Activated T-helper 17 cell treated with anti-CD3 and anti-CD28 coated beads, Interleukin-2, amount 50 U/mL, for 72 hours (primary cell): ENCODE measurements at regions not wholly inside any gene's neighbourhood (a gene's known extent, or its start where the extent isn't known, plus 50 kb on each side); places are given as distances from the start of the nearest gene placed in this dataset.

Experiments
- ATAC-seq: fragments of 150-1000 bp; cut with Tn5 transposase; replicated peaks from 2 replicates; pipeline ENCODE4 v1.10.0; 2021; ENCODE audit warnings: mild to moderate bottlenecking, moderate library complexity
- H3K27ac Mint-ChIP-seq: one replicate; pipeline ENCODE4 v1.8.0; 2022; ENCODE audit warnings: mixed read lengths
- H3K27me3 Mint-ChIP-seq: one replicate; pipeline ENCODE4 v1.8.0; 2022; ENCODE audit warnings: mixed read lengths
- H3K36me3 Mint-ChIP-seq: one replicate; pipeline ENCODE4 v1.8.0; 2022; ENCODE audit warnings: low read depth, mild to moderate bottlenecking, mixed read lengths
- H3K4me1 Mint-ChIP-seq: one replicate; pipeline ENCODE4 v1.8.0; 2022; ENCODE audit warnings: mixed read lengths
- H3K4me3 Mint-ChIP-seq: one replicate; pipeline ENCODE4 v1.8.0; 2022; ENCODE audit warnings: mild to moderate bottlenecking, mixed read lengths
- H3K9me3 Mint-ChIP-seq: one replicate; pipeline ENCODE4 v1.8.0; 2022; ENCODE audit warnings: mixed read lengths

DNA sequence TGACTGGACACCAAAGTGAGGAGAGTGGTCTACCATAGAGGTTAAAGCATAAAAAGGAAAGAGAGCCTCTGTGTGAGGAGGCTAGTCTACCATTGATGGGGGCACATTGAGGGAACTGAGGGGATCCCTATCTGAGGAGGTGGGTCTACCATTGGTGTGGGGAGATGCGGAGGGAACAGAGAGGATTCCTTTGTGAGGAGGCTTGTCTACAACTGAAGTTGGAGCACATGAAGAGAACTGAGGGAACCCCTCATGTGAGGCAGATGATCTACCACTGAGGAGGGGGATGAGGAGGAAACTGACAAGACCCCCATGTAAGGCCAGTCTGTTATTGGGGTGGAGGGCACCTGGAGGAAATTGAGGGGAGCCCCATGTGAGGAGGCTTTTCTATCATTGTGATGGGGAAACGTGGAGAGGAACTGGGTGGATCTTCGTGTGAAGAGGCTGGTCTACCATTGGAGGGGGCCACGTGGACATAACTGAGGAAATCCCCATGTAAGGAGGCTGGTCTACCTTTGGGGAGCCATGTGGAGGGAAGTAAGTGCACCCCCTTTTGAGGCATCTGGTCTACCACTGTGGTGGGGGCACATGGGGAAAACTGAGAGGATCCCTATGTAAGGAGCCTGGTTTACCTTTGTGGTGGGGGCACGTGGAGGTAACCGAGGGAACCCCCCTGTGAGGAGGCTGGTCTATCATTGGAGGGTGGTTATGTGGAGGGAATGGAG is 160.1 kb downstream of the FBLN2 start:
- H3K27me3 Mint-ChIP-seq = peaks cover 49% of the 10 kb centered on the region
- no peaks in the 10 kb centered on the region for H3K36me3 Mint-ChIP-seq
- no peaks in the 10 kb centered on the region for H3K4me1 Mint-ChIP-seq
- peaks cover 35% of the 10 kb centered on the region for H3K9me3 Mint-ChIP-seq
- no peak overlapping the region for H3K4me3 Mint-ChIP-seq
- no peak overlapping the region for H3K27ac Mint-ChIP-seq
- no peak for ATAC-seq

DNA sequence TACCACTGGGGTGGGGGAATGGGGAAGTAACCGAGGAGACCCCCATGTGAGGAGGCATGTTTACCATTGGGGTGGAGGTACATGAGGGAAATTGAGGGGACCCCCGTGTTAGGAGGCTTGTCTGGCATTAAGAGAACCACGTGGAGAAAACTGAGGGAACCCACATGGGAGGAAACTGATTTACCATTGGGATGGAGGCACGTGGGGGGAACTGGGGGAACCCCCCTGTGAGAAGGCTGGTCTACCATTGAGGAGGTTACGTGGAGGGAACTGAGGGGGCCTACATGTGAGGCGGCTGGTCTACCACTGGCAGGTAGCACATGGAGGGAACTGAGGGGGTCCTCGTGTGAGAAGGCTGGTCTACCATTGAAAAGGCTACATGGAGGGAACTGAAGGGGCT is 159.4 kb downstream of the FBLN2 start:
- Mint-ChIP-seq H3K9me3 (peaks cover 28% of the 10 kb centered on the region), H3K27me3 (peaks cover 57% of the 10 kb centered on the region), H3K4me1 (no peaks in the 10 kb centered on the region), H3K27ac (no peak overlapping the region), H3K4me3 (no peak overlapping the region), H3K36me3 (no peaks in the 10 kb centered on the region)
- ATAC-seq = no peak

DNA sequence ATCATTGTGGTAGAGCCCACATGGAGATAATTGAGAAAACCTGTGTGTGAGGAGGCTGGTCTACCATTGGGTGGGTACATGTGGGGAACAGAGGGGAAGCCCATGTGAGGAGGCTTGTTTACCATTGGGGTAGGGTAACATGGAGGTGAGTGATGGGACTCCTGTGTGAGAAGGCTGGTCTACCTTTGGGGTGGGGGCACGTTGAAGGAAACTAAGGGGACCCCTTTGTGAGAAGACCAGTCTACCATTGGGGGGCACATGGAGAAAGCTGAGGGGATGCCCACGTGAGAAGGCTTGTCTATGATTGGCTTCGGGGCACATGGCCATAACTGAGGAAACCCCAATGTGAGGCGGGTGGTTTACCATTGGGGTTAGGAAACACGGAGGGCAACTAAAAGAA is 158.5 kb downstream of the FBLN2 start:
- Mint-ChIP-seq H3K4me1 (no peaks in the 10 kb centered on the region), H3K36me3 (no peaks in the 10 kb centered on the region), H3K4me3 (no peak overlapping the region), H3K9me3 (peaks cover 28% of the 10 kb centered on the region), H3K27me3 (peaks cover 64% of the 10 kb centered on the region), H3K27ac (no peak overlapping the region)
- ATAC-seq = no peak

DNA sequence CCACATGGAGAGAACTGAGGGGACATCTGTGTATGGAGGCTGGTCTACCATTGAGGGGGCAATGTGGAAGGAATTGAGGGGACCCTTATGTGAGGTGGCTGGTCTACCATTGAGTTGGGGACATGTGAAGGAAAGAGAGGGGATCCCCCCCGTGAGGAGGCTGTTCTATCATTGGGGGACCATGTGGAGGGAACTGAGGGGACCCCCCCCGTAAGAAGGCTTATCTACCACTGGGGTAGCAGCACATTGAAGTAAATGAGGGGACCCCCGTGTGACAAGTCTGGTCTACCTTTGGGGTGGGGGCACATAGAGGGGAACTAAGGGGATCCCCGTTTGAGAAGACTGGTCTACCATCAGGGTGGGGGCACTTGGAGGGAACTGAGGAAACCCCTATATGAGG is 158.0 kb downstream of the FBLN2 start:
- H3K27ac Mint-ChIP-seq = no peak overlapping the region
- H3K4me1 Mint-ChIP-seq = no peaks in the 10 kb centered on the region
- peaks cover 28% of the 10 kb centered on the region for H3K9me3 Mint-ChIP-seq

DNA sequence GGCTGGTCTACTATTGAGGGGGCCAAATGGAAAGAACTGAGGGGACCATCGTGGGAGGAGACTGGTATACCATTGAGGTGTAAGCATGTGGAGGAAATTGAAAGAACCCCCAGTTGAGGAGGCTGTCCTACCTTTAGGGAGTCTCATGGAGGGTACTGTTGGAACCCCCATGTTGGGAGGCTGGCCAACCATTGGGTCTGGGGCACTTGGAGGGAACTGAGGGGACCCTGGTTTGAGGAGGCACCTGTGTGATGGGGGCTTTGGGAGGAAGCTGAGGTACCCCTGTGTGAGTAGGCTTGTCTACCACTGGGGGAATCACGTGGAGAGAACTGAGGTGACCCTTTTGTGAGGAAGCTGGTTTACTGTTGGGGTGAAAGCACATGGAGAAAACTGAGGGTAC is 157.5 kb downstream of the FBLN2 start:
- no peak for ATAC-seq
- H3K9me3 Mint-ChIP-seq = peaks cover 26% of the 10 kb centered on the region

More for the DNA sequence above, 158.0 kb downstream of the FBLN2 start:
- Mint-ChIP-seq H3K4me3 (no peak overlapping the region), H3K36me3 (no peaks in the 10 kb centered on the region), H3K27me3 (peaks cover 67% of the 10 kb centered on the region)
- no peak for ATAC-seq

DNA sequence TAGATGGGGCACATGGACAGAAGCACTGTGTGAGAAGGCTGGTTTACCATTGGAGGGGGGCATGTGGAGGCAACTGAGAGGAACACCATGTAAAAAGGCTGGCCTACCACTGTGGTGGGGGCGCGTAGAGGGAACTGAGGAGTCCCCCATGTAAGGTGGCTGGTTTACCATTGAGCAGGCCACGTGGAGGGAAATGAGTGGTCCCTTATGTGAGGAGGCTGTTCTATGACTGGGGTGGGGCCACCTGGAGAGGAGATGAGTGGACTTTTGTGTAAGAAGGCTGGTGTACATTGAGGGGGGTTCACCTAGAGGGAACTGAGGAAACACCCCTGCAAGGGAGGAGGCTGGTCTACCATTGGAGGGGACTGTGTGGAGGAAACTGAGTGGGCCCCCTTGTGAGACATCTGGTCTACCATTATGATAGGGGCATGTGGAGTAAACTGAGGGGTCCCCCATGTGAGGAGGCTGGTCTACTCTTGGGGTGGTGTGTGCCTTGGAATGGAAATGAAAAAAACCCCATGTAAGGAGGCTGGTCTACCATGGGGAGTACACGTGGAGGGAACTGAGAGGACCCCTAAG is 156.9 kb downstream of the FBLN2 start:
- no peak overlapping the region for H3K27ac Mint-ChIP-seq
- peaks cover 67% of the 10 kb centered on the region for H3K27me3 Mint-ChIP-seq
- H3K4me3 Mint-ChIP-seq = no peak overlapping the region
- no peak for ATAC-seq
- H3K4me1 Mint-ChIP-seq = no peaks in the 10 kb centered on the region
- H3K36me3 Mint-ChIP-seq = no peaks in the 10 kb centered on the region
- peaks cover 21% of the 10 kb centered on the region for H3K9me3 Mint-ChIP-seq

More for the DNA sequence above, 157.5 kb downstream of the FBLN2 start:
- Mint-ChIP-seq H3K27ac (no peak overlapping the region), H3K27me3 (peaks cover 67% of the 10 kb centered on the region), H3K4me3 (no peak overlapping the region), H3K36me3 (no peaks in the 10 kb centered on the region), H3K4me1 (no peaks in the 10 kb centered on the region)

DNA sequence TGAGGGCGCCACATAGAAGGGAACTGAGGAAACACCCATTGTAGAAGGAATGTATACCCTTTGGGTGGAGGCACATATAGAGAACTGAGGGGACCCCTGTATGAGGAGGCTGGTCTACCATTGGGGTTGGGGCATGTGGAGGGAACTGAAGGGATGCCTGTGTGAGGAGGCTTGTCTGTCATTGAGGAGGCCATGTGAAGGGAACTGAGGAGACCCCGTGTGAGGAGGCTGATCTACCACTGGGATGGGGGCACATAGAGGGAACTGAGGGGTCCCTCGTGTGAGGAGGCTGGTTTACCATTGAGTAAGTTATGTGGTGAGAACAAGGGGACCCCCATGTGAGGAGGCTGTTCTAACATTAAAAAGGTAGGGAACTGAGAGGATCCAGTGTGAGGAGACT is 156.1 kb downstream of the FBLN2 start:
- Mint-ChIP-seq H3K9me3 (peaks cover 13% of the 10 kb centered on the region), H3K4me3 (no peak overlapping the region), H3K27ac (no peak overlapping the region), H3K4me1 (no peaks in the 10 kb centered on the region), H3K36me3 (no peaks in the 10 kb centered on the region), H3K27me3 (peaks cover 62% of the 10 kb centered on the region)
- no peak for ATAC-seq

DNA sequence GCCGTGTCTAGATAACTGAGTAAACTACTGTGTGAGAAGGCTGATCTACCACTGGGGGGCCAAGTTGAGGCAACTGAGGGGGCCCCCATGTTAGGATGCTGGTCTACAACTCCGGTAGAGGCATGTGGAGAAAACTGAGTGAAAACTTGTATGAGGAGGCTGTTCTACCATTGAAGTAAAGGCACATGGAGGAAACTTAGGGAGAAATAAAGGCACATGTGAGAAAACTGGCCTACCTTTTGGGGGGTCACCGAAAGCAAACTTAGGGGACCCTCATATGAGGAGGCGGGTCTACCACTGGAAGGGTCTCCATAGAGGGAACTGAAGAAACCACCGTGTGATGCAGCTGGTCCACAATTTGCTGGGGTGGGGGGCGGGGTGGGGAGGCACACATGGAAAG is 155.2 kb downstream of the FBLN2 start:
- Mint-ChIP-seq H3K27ac (no peak overlapping the region), H3K4me1 (no peaks in the 10 kb centered on the region)

DNA sequence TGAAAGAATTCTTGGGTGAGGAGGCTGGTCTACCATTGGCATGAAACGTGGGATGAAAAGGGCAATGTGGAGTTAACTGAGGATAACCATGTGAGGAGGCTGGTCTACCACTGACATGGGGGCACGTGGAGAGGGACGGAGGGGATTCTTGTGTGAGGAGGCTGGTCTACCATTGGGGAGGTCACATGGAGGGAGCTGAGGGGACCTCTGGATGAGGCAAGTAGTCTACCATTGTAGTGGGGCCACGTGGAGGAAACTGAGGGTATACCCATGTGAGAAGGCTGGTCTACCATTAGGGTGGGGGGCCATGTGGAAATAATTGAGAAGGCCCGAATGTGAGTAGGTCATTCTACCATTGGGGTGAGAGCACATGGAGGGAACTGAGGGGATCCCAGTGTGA is 154.1 kb downstream of the FBLN2 start:
- H3K36me3 Mint-ChIP-seq = no peaks in the 10 kb centered on the region
- no peak overlapping the region for H3K4me3 Mint-ChIP-seq
- peaks cover 57% of the 10 kb centered on the region for H3K27me3 Mint-ChIP-seq
- no peak for ATAC-seq
- no peak overlapping the region for H3K27ac Mint-ChIP-seq
- no peaks in the 10 kb centered on the region for H3K4me1 Mint-ChIP-seq
- H3K9me3 Mint-ChIP-seq = peaks cover 4% of the 10 kb centered on the region

More for the DNA sequence above, 155.2 kb downstream of the FBLN2 start:
- no peak overlapping the region for H3K4me3 Mint-ChIP-seq
- H3K9me3 Mint-ChIP-seq = peaks cover 8% of the 10 kb centered on the region
- no peak for ATAC-seq
- no peaks in the 10 kb centered on the region for H3K36me3 Mint-ChIP-seq
- peaks cover 55% of the 10 kb centered on the region for H3K27me3 Mint-ChIP-seq

DNA sequence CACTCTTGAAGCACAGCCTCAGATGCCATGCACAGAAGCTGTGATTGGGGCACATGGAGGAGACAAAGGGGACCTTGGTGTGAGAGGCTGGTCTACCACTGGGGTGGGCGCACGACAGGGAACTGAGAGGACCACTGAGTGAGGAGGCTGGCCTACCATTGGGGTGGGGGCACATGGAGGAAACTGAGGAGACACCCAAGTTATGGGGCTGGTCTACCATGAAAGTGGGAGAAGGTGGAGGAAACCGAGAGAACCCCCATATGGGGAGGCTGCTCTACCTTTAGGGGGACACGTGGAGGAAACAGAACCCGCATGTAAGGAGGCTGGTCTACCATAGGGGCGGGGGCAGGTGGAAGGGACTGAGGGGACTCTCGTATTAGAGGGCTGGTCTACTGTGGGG is 153.4 kb downstream of the FBLN2 start:
- Mint-ChIP-seq H3K4me3 (no peak overlapping the region), H3K27ac (no peak overlapping the region), H3K9me3 (peaks cover 4% of the 10 kb centered on the region), H3K4me1 (no peaks in the 10 kb centered on the region), H3K36me3 (no peaks in the 10 kb centered on the region), H3K27me3 (peaks cover 52% of the 10 kb centered on the region)
- ATAC-seq = no peak

DNA sequence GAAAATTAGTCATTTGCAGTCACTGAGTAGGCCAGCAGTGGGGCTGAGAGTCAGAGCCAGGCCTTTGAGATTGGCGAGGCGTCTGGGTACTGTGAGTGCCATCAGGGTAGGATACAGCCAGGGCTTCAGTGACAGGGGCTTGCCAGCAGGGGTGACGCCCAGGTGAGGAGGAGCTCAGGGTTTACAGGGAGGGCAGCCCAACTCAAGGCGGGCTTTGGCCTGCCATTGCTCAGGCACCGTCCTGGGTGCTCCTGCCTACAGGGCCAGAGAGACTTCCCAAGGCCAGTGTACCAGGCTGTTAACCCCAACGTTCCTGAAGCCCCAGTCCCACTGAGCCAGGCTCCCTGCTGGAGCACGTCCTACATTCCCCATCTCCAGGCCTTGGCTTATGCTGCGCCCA is 152.0 kb downstream of the FBLN2 start:
- Mint-ChIP-seq H3K27ac (no peak overlapping the region), H3K36me3 (no peaks in the 10 kb centered on the region), H3K27me3 (peaks cover 43% of the 10 kb centered on the region), H3K4me1 (no peaks in the 10 kb centered on the region), H3K4me3 (no peak overlapping the region), H3K9me3 (peaks cover 4% of the 10 kb centered on the region)
- ATAC-seq = no peak

DNA sequence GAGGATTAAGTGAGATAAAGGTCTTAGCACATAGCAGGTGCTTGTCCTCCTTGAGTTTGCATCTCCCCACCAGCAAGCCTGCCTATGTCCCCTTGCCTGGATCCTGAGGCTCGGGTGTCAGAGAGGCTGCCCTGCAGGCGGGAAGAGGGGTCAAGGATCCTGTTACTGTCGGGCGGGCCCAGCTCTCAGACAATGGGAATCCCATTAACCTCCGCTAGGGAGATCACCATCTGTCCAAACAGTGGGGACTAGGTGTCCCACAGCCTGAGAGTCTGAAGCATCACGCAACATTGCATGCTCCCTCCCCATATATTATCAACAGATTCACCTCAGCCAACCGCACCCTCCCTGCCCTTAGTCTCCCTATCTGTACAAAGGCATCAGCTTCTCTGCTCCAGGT is 151.4 kb downstream of the FBLN2 start:
- no peak overlapping the region for H3K4me3 Mint-ChIP-seq
- no peaks in the 10 kb centered on the region for H3K36me3 Mint-ChIP-seq
- no peaks in the 10 kb centered on the region for H3K4me1 Mint-ChIP-seq
- H3K27me3 Mint-ChIP-seq = peaks cover 38% of the 10 kb centered on the region
- no peak for ATAC-seq
- H3K27ac Mint-ChIP-seq = no peak overlapping the region
- peaks cover 4% of the 10 kb centered on the region for H3K9me3 Mint-ChIP-seq

DNA sequence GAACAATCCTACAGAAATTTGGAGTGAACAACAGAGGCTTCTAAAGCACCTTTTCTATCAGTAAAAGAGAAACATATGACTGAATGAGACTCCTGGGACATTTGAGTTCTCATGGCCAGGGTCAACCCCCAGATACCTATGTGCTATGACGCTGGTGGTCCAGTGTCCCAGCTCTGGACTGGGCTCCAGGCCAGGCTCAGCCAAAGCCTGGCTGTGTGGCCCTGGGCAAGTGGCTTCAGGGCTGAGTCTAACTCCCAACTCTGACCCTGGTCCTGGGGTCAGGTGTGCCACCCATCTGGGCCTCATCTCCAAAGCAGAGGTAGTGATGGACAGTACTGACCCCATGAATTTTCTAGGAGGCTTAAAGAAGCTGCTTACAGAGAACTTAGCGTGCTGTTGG is 147.8 kb downstream of the FBLN2 start:
- Mint-ChIP-seq H3K9me3 (no peaks in the 10 kb centered on the region), H3K27ac (no peak overlapping the region), H3K4me3 (no peak overlapping the region), H3K4me1 (no peaks in the 10 kb centered on the region), H3K27me3 (peaks cover 14% of the 10 kb centered on the region), H3K36me3 (no peaks in the 10 kb centered on the region)
- no peak for ATAC-seq

DNA sequence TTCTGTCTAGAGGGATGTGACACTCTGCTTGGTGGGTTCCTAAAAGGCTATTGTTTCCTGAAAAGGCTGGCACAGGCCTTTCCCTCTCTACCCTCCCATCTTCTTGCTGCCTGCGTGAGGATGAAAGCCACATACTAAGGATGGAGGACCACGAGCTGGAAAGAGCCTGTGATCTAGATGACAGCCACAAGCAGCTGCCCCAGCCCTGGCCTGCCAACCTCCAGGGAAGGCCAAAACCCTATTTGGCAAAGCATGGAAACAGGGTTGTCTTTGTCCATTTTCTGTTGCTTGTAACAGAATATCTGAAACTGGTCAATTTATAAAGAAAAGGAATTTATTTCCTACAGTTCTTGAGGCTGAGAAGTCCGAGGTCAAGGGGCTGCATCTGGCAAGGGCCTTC is 144.5 kb downstream of the FBLN2 start:
- Mint-ChIP-seq H3K4me3 (no peak overlapping the region), H3K36me3 (no peaks in the 10 kb centered on the region), H3K9me3 (no peaks in the 10 kb centered on the region), H3K27ac (no peak overlapping the region), H3K4me1 (no peaks in the 10 kb centered on the region), H3K27me3 (peaks cover 10% of the 10 kb centered on the region)
- no peak for ATAC-seq

DNA sequence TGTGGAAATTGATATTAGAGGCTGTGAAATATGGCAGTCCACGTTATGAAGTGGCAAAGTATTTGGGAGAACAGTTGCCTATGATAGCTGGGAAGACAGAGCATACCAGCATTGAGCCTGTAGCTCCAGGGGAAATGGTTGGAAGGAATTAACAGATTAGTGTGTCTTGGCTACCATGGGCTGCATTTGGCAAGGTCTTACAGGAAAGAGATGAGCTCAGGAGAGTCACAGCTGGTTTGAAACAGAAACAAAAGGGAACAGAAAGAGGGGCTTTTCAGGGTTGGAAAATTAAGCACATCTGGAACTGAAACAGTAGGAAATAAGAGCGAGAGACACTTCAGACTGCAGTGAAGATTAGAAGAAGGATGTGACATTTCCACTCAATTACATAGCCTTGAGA is 141.7 kb downstream of the FBLN2 start:
- ATAC-seq = no peak
- Mint-ChIP-seq H3K4me1 (no peaks in the 10 kb centered on the region), H3K36me3 (no peaks in the 10 kb centered on the region), H3K9me3 (no peaks in the 10 kb centered on the region), H3K27me3 (peaks cover 3% of the 10 kb centered on the region), H3K27ac (no peak overlapping the region), H3K4me3 (no peak overlapping the region)
